GM12878 (cell line): ENCODE measurements at regions not wholly inside any gene's neighbourhood (a gene's known extent, or its start where the extent isn't known, plus 50 kb on each side); places are given as distances from the start of the nearest gene placed in this dataset.

Experiments
- ATAC-seq: fragments of 200-7000 bp; cut with Tn5 transposase; 3 replicates; pipeline ENCODE4 v1.9.1; 2020; ENCODE audit warnings: mild to moderate bottlenecking, moderate library complexity
- BruUV-seq: library from RNA; stranded (reverse); fragments of 400-500 nt; replicated peaks from 2 replicates; lab custom pipeline; 2021; lab: Mats Ljungman, UMichigan
- CTCF ChIA-PET: fragments of 300-600 bp; sonication (Branson Sonifier 250); formaldehyde crosslinking; extraction: SDS; loops from one replicate; lab custom pipeline; 2021; ENCODE audit warnings: inconsistent platforms; lab: Yijun Ruan, JAX
- POLR2A ChIA-PET: fragments of 350-600 bp; formaldehyde crosslinking; extraction: SDS; loops from one replicate; lab custom pipeline; 2021; ENCODE audit warnings: inconsistent platforms; lab: Charles Lee
- RAD21 ChIA-PET: fragments of 300-600 bp; sonication (Branson Sonifier 250); formaldehyde crosslinking; loops from one replicate; lab custom pipeline; 2023; ENCODE audit warnings: antibody characterized with exemption; ENCODE audit not compliant: unreplicated experiment; lab: Charles Lee
- SMC1A ChIA-PET: fragments of 300-600 bp; sonication (Branson Sonifier 250); formaldehyde crosslinking; loops from one replicate; lab custom pipeline; 2023; ENCODE audit not compliant: unreplicated experiment, uncharacterized antibody; lab: Charles Lee
- DNase-seq: peaks from one replicate; pipeline ENCODE4 v3.0.0-alpha.2; 2011; ENCODE audit warnings: low read depth, low spot score
- FAIRE-seq: peaks from 3 replicates; lab custom pipeline; 2011; peaks lifted over from hg19 to GRCh38; lab: Jason Lieb, UNC
- H2AFZ ChIP-seq: 2 replicates; pipeline ENCODE4 v1.6.0; 2011; ENCODE audit warnings: low read depth, low read length, control low read depth; ENCODE audit not compliant: control insufficient read depth
- H3K27ac ChIP-seq: 2 replicates; pipeline ENCODE4 v1.5.1; 2011; ENCODE audit warnings: control low read depth; ENCODE audit not compliant: control insufficient read depth, insufficient read depth
- H3K27me3 ChIP-seq, 2 experiments: replicated peaks in 1 of 2; 2 replicates each; pipeline versions ENCODE4 v1.6.0 to v1.6.1; 2011; ENCODE audit warnings: low read length in 1 of 2; ENCODE audit not compliant: control insufficient read depth in 2 of 2, insufficient read depth in 2 of 2
- H3K36me3 ChIP-seq, 2 experiments: 2 replicates each; pipeline ENCODE4 v1.5.1; 2011; ENCODE audit warnings: low read length in 1 of 2; ENCODE audit not compliant: control insufficient read depth in 2 of 2, insufficient read depth in 2 of 2
- H3K4me1 ChIP-seq: 2 replicates; pipeline ENCODE4 v1.6.1; 2011; ENCODE audit warnings: mild to moderate bottlenecking, low read length, moderate library complexity, mixed read lengths; ENCODE audit not compliant: control insufficient read depth, insufficient read depth
- H3K4me2 ChIP-seq: 2 replicates; pipeline ENCODE4 v1.6.0; 2011; ENCODE audit warnings: control low read depth; ENCODE audit not compliant: control insufficient read depth, insufficient read depth
- H3K4me3 ChIP-seq: fragments of 200-600 bp; sonication (generic); 2 replicates; pipeline ENCODE4 v1.5.1; 2016
- H3K79me2 ChIP-seq: 2 replicates; pipeline ENCODE4 v1.6.0; 2011; ENCODE audit warnings: low read length; ENCODE audit not compliant: control insufficient read depth, insufficient read depth
- H3K9ac ChIP-seq: 2 replicates; pipeline ENCODE4 v1.8.0; 2011; ENCODE audit warnings: low read length, control low read depth, mixed read lengths; ENCODE audit not compliant: control insufficient read depth, insufficient read depth
- H3K9me3 ChIP-seq: replicated peaks from 3 replicates; pipeline ENCODE4 v1.5.1; 2011; ENCODE audit warnings: mild to moderate bottlenecking, low read length; ENCODE audit not compliant: control insufficient read depth, insufficient read depth
- H4K20me1 ChIP-seq: 2 replicates; pipeline ENCODE4 v1.6.0; 2011; ENCODE audit not compliant: control insufficient read depth, insufficient read depth
- ATF7 ChIP-seq: fragments of 450-650 bp; IDR thresholded peaks from 2 replicates; pipeline ENCODE4 v1.6.1; 2016; ENCODE audit warnings: low read depth, mild to moderate bottlenecking
- FOXK2 ChIP-seq: fragments of 450-650 bp; IDR thresholded peaks from 2 replicates; pipeline ENCODE4 v1.6.1; 2017; ENCODE audit warnings: mild to moderate bottlenecking, moderate library complexity
- MEF2B ChIP-seq: fragments of 450-650 bp; IDR thresholded peaks from 2 replicates; pipeline ENCODE4 v1.6.1; 2018; ENCODE audit warnings: mild to moderate bottlenecking, moderate library complexity; ENCODE audit not compliant: partially characterized antibody, poor library complexity, severe bottlenecking
- NFIC ChIP-seq: IDR thresholded peaks from 2 replicates; pipeline ENCODE4 v1.6.1; 2012; ENCODE audit warnings: low read depth, mild to moderate bottlenecking, inconsistent platforms, low read length, moderate library complexity
- SMAD1 ChIP-seq: fragments of 450-650 bp; IDR thresholded peaks from 2 replicates; pipeline ENCODE4 v1.6.1; 2018; ENCODE audit warnings: mild to moderate bottlenecking, low read depth; ENCODE audit not compliant: partially characterized antibody
- STAT1 ChIP-seq: fragments of 450-650 bp; conservative IDR thresholded peaks from 2 replicates; pipeline ENCODE4 v1.6.1; 2014; ENCODE audit warnings: antibody characterized with exemption, mild to moderate bottlenecking
- WGBS: methylation state at CpG from one replicate; pipeline ENCODE4 v1.1.6; 2016; ENCODE audit warnings: low lambda C conversion rate; ENCODE audit not compliant: insufficient replicate concordance, insufficient coverage; ENCODE audit errors: missing lambda C conversion rate; 5-methylcytosine and 5-hydroxymethylcytosine counted together
- in situ Hi-C: fragments of 300-500 bp; cut with MboI; formaldehyde crosslinking; loops from 9 replicates; pipeline ENCODE4 v1.14.3; 2018; ENCODE audit warnings: mixed read lengths
- intact Hi-C: fragments of 100-400 bp; cut with micrococcal nuclease; formaldehyde crosslinking; loops from one replicate; pipeline ENCODE4 v1.14.2; 2022; ENCODE audit not compliant: unreplicated experiment
- TF ChIP-seq, protein P1 (sequence below): IDR thresholded peaks from 2 replicates; pipeline ENCODE4 v1.6.1; 2011; ENCODE audit warnings: mild to moderate bottlenecking, low read depth, low read length, moderate library complexity; ENCODE audit not compliant: insufficient replicate concordance
- TF ChIP-seq, protein P2 (sequence below), 3 experiments: IDR thresholded peaks in 2 of 3; conservative IDR thresholded peaks in 1 of 3; 2 replicates each; pipeline ENCODE4 v1.5.1; 2011; ENCODE audit warnings: low read depth in 3 of 3, low read length in 3 of 3, mild to moderate bottlenecking in 3 of 3, control low read depth in 2 of 3, moderate library complexity in 2 of 3, inconsistent platforms in 1 of 3, mixed read lengths in 1 of 3; ENCODE audit not compliant: control insufficient read depth in 2 of 3, insufficient read depth in 1 of 3; ENCODE audit errors: extremely low read depth in 1 of 3
- TF ChIP-seq, protein P3 (sequence below): IDR thresholded peaks from 2 replicates; pipeline ENCODE4 v1.6.1; 2012; ENCODE audit warnings: low read length, inconsistent platforms
- TF ChIP-seq, protein P4 (sequence below): fragments of 450-650 bp; IDR thresholded peaks from 2 replicates; pipeline ENCODE4 v1.6.1; 2018; ENCODE audit warnings: mild to moderate bottlenecking, low read depth, moderate library complexity; ENCODE audit not compliant: partially characterized antibody

DNA sequence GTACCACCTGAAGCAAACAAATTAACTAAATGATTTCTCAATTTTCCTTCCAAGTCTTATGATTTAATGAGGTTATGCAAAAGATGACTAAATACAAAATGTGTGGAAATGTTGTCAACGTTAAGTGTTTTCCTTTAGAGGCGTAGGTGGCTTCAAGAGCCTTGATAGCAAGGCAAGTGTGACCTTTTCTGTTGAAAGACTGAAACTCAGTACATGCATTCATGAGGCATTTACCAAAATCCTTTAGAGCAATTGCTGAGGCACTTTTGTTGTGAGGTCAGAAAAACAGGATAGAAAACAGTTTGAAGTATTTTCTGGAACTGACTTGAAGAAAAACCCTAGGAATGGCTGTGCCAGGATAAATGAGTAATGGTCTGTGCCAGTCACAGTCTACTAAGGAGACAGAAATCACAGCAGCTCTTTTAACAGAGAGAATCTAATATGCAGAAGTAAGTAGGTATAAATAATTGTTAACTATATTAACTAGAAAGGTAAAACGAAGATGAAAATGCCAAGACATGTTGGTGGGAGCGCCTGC lies 326.5 kb upstream of the CDH20 start (continued):
- TF ChIP-seq NFIC (no peak), STAT1 (no peak)
- TF ChIP-seq, protein P1, sequence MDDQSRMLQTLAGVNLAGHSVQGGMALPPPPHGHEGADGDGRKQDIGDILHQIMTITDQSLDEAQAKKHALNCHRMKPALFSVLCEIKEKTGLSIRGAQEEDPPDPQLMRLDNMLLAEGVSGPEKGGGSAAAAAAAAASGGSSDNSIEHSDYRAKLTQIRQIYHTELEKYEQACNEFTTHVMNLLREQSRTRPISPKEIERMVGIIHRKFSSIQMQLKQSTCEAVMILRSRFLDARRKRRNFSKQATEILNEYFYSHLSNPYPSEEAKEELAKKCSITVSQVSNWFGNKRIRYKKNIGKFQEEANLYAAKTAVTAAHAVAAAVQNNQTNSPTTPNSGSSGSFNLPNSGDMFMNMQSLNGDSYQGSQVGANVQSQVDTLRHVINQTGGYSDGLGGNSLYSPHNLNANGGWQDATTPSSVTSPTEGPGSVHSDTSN: no peak
- TF ChIP-seq, protein P2, sequence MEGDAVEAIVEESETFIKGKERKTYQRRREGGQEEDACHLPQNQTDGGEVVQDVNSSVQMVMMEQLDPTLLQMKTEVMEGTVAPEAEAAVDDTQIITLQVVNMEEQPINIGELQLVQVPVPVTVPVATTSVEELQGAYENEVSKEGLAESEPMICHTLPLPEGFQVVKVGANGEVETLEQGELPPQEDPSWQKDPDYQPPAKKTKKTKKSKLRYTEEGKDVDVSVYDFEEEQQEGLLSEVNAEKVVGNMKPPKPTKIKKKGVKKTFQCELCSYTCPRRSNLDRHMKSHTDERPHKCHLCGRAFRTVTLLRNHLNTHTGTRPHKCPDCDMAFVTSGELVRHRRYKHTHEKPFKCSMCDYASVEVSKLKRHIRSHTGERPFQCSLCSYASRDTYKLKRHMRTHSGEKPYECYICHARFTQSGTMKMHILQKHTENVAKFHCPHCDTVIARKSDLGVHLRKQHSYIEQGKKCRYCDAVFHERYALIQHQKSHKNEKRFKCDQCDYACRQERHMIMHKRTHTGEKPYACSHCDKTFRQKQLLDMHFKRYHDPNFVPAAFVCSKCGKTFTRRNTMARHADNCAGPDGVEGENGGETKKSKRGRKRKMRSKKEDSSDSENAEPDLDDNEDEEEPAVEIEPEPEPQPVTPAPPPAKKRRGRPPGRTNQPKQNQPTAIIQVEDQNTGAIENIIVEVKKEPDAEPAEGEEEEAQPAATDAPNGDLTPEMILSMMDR (IDR thresholded peaks at IDR 0.05 in 2 of 3, conservative IDR thresholded peaks at IDR 0.05 in 1 of 3; ENCODE audit: control insufficient read depth in 2 of 3, extremely low read depth in 1 of 3, insufficient read depth in 1 of 3, low read depth in 3 of 3, low read length in 3 of 3): no peak

DNA sequence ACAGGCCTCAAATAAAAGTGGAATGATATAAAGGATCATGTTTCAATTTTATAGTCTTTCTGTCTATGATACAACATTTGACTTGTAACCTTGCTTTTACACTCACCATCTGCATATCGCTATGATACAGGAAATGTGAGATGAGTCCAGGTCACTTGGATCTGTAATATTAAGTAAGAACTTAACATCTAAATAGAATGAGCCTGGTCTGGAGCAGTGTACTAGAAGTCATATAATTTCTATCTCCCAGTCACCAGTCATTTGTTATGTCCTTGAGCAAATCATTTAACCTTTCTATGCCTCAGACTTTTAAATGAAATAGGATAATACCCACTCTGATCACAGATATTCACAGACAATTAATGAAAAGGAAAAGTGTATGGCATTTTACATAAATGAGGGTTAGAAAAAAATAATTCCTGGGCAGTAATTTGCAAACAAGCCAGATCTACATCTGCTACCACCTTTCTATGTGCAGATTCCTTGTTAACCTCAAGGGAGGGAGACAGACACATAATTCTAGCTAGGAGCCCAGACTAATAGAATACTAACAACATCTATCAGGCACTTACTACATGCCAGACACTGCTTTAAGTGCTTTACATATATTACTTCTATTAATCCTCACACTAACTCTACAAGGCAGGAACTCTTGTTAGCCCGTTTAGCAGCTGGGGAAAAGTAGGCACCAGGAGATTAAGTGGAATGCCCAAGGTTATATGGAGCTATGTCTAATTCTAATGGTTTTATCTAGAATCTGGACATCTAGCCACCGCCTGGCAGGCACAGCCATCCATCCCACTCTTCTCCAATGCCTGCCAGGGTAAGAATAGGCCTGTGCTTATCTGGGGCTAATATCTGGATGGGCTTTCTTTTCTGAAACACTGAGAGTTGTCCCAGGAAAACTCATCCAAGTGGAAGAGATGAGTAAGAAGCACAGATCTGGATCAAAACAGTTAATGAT lies 313.6 kb upstream of the CDH20 start:
- POLR2A ChIA-PET: no interaction called here
- Histone ChIP-seq H3K9ac (no peak overlapping the region), H3K36me3 (no peaks in the 10 kb centered on the region), H3K4me2 (no peak overlapping the region), H3K9me3 (no peaks in the 10 kb centered on the region), H3K4me3 (no peak overlapping the region), H4K20me1 (no peaks in the 10 kb centered on the region), H3K79me2 (no peaks in the 10 kb centered on the region), H2AFZ (no peak overlapping the region), H3K27me3 (no peaks in the 10 kb centered on the region), H3K27ac (no peak overlapping the region), H3K4me1 (no peaks in the 10 kb centered on the region)
- in situ Hi-C loops: no loop called here
- ATAC-seq (no peak), DNase-seq (no peak), FAIRE-seq (no peak)
- BruUV-seq: no TSS peak
- SMC1A ChIA-PET: interaction anchor here (1.4 kb wide), 1 partner anchor 16 kb away, joined by 3 read pairs; no protein-coding TSS in a partner anchor
- 26% methylated on average over 3 of the region's 3 CpGs for WGBS
- intact Hi-C loops: no loop called here
- RAD21 ChIA-PET: no interaction called here
- CTCF ChIA-PET: no interaction called here
- TF ChIP-seq, protein P3, sequence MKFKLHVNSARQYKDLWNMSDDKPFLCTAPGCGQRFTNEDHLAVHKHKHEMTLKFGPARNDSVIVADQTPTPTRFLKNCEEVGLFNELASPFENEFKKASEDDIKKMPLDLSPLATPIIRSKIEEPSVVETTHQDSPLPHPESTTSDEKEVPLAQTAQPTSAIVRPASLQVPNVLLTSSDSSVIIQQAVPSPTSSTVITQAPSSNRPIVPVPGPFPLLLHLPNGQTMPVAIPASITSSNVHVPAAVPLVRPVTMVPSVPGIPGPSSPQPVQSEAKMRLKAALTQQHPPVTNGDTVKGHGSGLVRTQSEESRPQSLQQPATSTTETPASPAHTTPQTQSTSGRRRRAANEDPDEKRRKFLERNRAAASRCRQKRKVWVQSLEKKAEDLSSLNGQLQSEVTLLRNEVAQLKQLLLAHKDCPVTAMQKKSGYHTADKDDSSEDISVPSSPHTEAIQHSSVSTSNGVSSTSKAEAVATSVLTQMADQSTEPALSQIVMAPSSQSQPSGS: no peak
- TF ChIP-seq, protein P4, sequence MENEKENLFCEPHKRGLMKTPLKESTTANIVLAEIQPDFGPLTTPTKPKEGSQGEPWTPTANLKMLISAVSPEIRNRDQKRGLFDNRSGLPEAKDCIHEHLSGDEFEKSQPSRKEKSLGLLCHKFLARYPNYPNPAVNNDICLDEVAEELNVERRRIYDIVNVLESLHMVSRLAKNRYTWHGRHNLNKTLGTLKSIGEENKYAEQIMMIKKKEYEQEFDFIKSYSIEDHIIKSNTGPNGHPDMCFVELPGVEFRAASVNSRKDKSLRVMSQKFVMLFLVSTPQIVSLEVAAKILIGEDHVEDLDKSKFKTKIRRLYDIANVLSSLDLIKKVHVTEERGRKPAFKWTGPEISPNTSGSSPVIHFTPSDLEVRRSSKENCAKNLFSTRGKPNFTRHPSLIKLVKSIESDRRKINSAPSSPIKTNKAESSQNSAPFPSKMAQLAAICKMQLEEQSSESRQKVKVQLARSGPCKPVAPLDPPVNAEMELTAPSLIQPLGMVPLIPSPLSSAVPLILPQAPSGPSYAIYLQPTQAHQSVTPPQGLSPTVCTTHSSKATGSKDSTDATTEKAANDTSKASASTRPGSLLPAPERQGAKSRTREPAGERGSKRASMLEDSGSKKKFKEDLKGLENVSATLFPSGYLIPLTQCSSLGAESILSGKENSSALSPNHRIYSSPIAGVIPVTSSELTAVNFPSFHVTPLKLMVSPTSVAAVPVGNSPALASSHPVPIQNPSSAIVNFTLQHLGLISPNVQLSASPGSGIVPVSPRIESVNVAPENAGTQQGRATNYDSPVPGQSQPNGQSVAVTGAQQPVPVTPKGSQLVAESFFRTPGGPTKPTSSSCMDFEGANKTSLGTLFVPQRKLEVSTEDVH: no peak
- TF ChIP-seq FOXK2: no peak
- TF ChIP-seq ATF7: no peak
- no peak for TF ChIP-seq SMAD1
- no peak for TF ChIP-seq MEF2B
